ENCODE measurements at regions not wholly inside any gene's neighbourhood (a gene's known extent, or its start where the extent isn't known, plus 50 kb on each side); places are given as distances from the start of the nearest gene placed in this dataset.

- no peak overlapping the region for H2BK15ac ChIP-seq (ENCODE audit: low read depth, low read length)
- H4K8ac ChIP-seq (ENCODE audit: low read depth in 2 of 2, low read length in 2 of 2), result no peak overlapping the region
- TF ChIP-seq ELK1 (IDR thresholded peaks at IDR 0.05; ENCODE audit: borderline replicate concordance, low read depth, low read length) (no peak), BHLHE40 (IDR thresholded peaks at IDR 0.05; ENCODE audit: low read depth, low read length) (no peak), MAFK (IDR thresholded peaks at IDR 0.05; ENCODE audit: low read depth, low read length) (no peak), RAD21 (IDR thresholded peaks at IDR 0.05; ENCODE audit: low read length) (no peak), CHD1 (IDR thresholded peaks at IDR 0.05; ENCODE audit: low read depth, low read length) (no peak), NFE2L2 (IDR thresholded peaks at IDR 0.05; ENCODE audit: low read depth, low read length) (no peak), RFX5 (IDR thresholded peaks at IDR 0.05; ENCODE audit: low read depth, low read length) (no peak), RCOR1 (IDR thresholded peaks at IDR 0.05; ENCODE audit: insufficient replicate concordance, low read length) (no peak), POLR2A (IDR thresholded peaks at IDR 0.05; ENCODE audit: low read depth, low read length) (no peak), CEBPB (IDR thresholded peaks at IDR 0.05; ENCODE audit: low read depth, low read length) (no peak), CTCF (conservative IDR thresholded peaks at IDR 0.05; ENCODE audit: low read depth, low read length) (no peak), SMC3 (IDR thresholded peaks at IDR 0.05; ENCODE audit: low read depth, low read length) (no peak), MXI1 (IDR thresholded peaks at IDR 0.05; ENCODE audit: borderline replicate concordance, low read depth, low read length) (no peak), FOS (IDR thresholded peaks at IDR 0.05; ENCODE audit: low read depth, low read length) (no peak), MAZ (IDR thresholded peaks at IDR 0.05; ENCODE audit: borderline replicate concordance, low read depth, low read length) (no peak), USF2 (IDR thresholded peaks at IDR 0.05; ENCODE audit: low read depth, low read length) (no peak)
- no CpG with 5 or more reads among the region's 1 CpG for WGBS, 2 experiments (ENCODE audit: extremely low coverage in 2 of 2, insufficient read length in 1 of 2)
- no peak overlapping the region for H3K56ac ChIP-seq (ENCODE audit: extremely low read depth, insufficient read depth, low read length)
- H3K27ac ChIP-seq (ENCODE audit: insufficient read depth, low read length), result no peak overlapping the region
- ATAC-seq (ENCODE audit: low read depth), result no peak
- H3K23ac ChIP-seq (ENCODE audit: low read depth, low read length), result no peak overlapping the region
- no peak overlapping the region for H2AK9ac ChIP-seq (replicated peaks; ENCODE audit: low read depth, low read length, poor library complexity)
- H3K27me3 ChIP-seq (ENCODE audit: control insufficient read depth, insufficient read depth, low read length), result no peaks in the 10 kb centered on the region
- H3K9me3 ChIP-seq (ENCODE audit: control insufficient read depth, insufficient read depth, low read length), result no peaks in the 10 kb centered on the region
- no TSS peak for BruUV-seq (replicated peaks)
- no peak overlapping the region for H2AFZ ChIP-seq (replicated peaks; ENCODE audit: low read length, poor library complexity)
- no peaks in the 10 kb centered on the region for H3K79me1 ChIP-seq (ENCODE audit: low read depth in 1 of 2, low read length in 2 of 2)
- no peak overlapping the region for H2BK5ac ChIP-seq (ENCODE audit: low read depth, low read length, poor library complexity, severe bottlenecking)
- intact Hi-C loops (cut with micrococcal nuclease), result no loop called here
- H4K5ac ChIP-seq (ENCODE audit: low read depth, low read length), result no peak overlapping the region
- H2BK20ac ChIP-seq (ENCODE audit: low read depth, low read length), result no peak overlapping the region
- H4K20me1 ChIP-seq (ENCODE audit: insufficient read depth, low read length), result no peaks in the 10 kb centered on the region
- no peak overlapping the region for H2BK120ac ChIP-seq (ENCODE audit: low read depth, low read length)
- in situ Hi-C loops (cut with MboI; ENCODE audit: low sequenced_read_pairs), result no loop called here
- no peak for DNase-seq
- no peaks in the 10 kb centered on the region for H3K36me3 ChIP-seq (ENCODE audit: control insufficient read depth, insufficient read depth, low read length)
- H4K91ac ChIP-seq (ENCODE audit: insufficient read depth, low read depth, low read length), result no peak overlapping the region
- dilution Hi-C loops (cut with HindIII; ENCODE audit: low sequenced_read_pairs, unreplicated experiment), result no loop called here
- no peak overlapping the region for H2AK5ac ChIP-seq (ENCODE audit: low read depth, low read length)
- CTCF ChIA-PET, result no interaction called here
- H3K9me1 ChIP-seq (ENCODE audit: insufficient read depth, low read length), result no peaks in the 10 kb centered on the region
- no peak overlapping the region for H3K4ac ChIP-seq (ENCODE audit: low read depth, low read length)
- POLR2A ChIA-PET (ENCODE audit: unreplicated experiment), result no interaction called here
- H3K4me1 ChIP-seq (ENCODE audit: control insufficient read depth, insufficient read depth, low read length), result no peaks in the 10 kb centered on the region
- H3K9ac ChIP-seq (ENCODE audit: low read depth, low read length), result no peak overlapping the region
- H3K14ac ChIP-seq (replicated peaks; ENCODE audit: low read depth, low read length), result no peak overlapping the region
- H3K18ac ChIP-seq (ENCODE audit: low read depth, low read length), result no peak overlapping the region
- H3K4me3 ChIP-seq (ENCODE audit: insufficient read depth, low read depth, low read length), result no peak overlapping the region
- no peak overlapping the region for H3K4me2 ChIP-seq (ENCODE audit: low read depth, low read length)
These were observed 1833.8 kb downstream of the EFNA5 start for GRCh38 chr5:105836887-105837286.

Data from IMR-90 (cell line).